Endothelial cell of umbilical vein (primary cell): ENCODE measurements at regions not wholly inside any gene's neighbourhood (a gene's known extent, or its start where the extent isn't known, plus 50 kb on each side); places are given as distances from the start of the nearest gene placed in this dataset.
A peak's percentile ranks its signal among the peaks of the same experiment; 100 is the strongest.

Source experiments
- BruUV-seq: library from RNA; stranded (reverse); fragments of 400-500 nt; replicated peaks from 2 replicates; lab custom pipeline; 2021; lab: Mats Ljungman, UMichigan
- CTCF ChIA-PET: fragments of 300-600, 350-600 bp; sonication (Branson Sonifier 250); formaldehyde crosslinking; loops from one replicate; lab custom pipeline; 2021; ENCODE audit warnings: antibody characterized with exemption, inconsistent platforms; lab: Charles Lee
- POLR2A ChIA-PET: fragments of 300-600, 350-600 bp; sonication (Branson Sonifier 250); formaldehyde crosslinking; loops from one replicate; lab custom pipeline; 2021; ENCODE audit warnings: antibody characterized with exemption, inconsistent platforms; lab: Charles Lee
- DNase-seq: peaks from one replicate; pipeline ENCODE4 v3.0.0-alpha.2; 2011; ENCODE audit warnings: low read depth, low spot score
- FAIRE-seq: peaks from 2 replicates; lab custom pipeline; 2011; peaks lifted over from hg19 to GRCh38; lab: Jason Lieb, UNC
- H2AFZ ChIP-seq: 2 replicates; pipeline ENCODE4 v1.6.0; 2012; ENCODE audit warnings: low read depth, low read length, control low read depth, inconsistent platforms
- H3K27ac ChIP-seq: 2 replicates; pipeline ENCODE4 v1.5.1; 2011; ENCODE audit warnings: low read depth, mild to moderate bottlenecking, control low read depth, low read length, moderate library complexity; ENCODE audit not compliant: insufficient read depth
- H3K27me3 ChIP-seq, 2 experiments: 2 replicates each; pipeline versions ENCODE4 v1.6.0 to v1.6.1; 2011; ENCODE audit warnings: low read length in 2 of 2, mixed read lengths in 1 of 2; ENCODE audit not compliant: control insufficient read depth in 2 of 2, insufficient read depth in 2 of 2
- H3K36me3 ChIP-seq, 2 experiments: 2 replicates in 1 of 2; 3 replicates in 1 of 2; pipeline ENCODE4 v1.5.1; 2011; ENCODE audit warnings: low read length in 2 of 2, mild to moderate bottlenecking in 1 of 2, moderate library complexity in 1 of 2; ENCODE audit not compliant: control insufficient read depth in 2 of 2, insufficient read depth in 2 of 2; ENCODE audit errors: extremely low read depth in 1 of 2
- H3K4me1 ChIP-seq: 3 replicates; pipeline ENCODE4 v1.5.1; 2011; ENCODE audit warnings: mild to moderate bottlenecking, low read length; ENCODE audit not compliant: control insufficient read depth, insufficient read depth; ENCODE audit errors: extremely low read depth
- H3K4me2 ChIP-seq: 2 replicates; pipeline ENCODE4 v1.6.1; 2011; ENCODE audit warnings: low read length, control low read depth, mixed read lengths; ENCODE audit not compliant: insufficient read depth
- H3K4me3 ChIP-seq, 3 experiments: fragments of 200-600 bp in 1 of 3; sonication (generic), shearing (Covaris generic) in 1 of 3; replicated peaks in 1 of 3; 2 replicates each; pipeline ENCODE4 v1.5.1; 2011 to 2016; ENCODE audit warnings: control low read depth in 3 of 3, low read length in 3 of 3, mild to moderate bottlenecking in 2 of 3, inconsistent platforms in 1 of 3, low read depth in 1 of 3, moderate library complexity in 1 of 3; ENCODE audit not compliant: insufficient read depth in 1 of 3
- H3K79me2 ChIP-seq: 2 replicates; pipeline ENCODE4 v1.6.0; 2012; ENCODE audit warnings: low read length, inconsistent platforms; ENCODE audit not compliant: control insufficient read depth, insufficient read depth
- H3K9ac ChIP-seq: replicated peaks from 2 replicates; pipeline ENCODE3; 2011; ENCODE audit warnings: low read length, control low read depth; ENCODE audit not compliant: insufficient read depth; ENCODE audit errors: extremely low read depth
- H3K9me1 ChIP-seq: replicated peaks from 3 replicates; pipeline ENCODE4 v1.6.0; 2011; ENCODE audit warnings: mild to moderate bottlenecking, low read length; ENCODE audit not compliant: control insufficient read depth, insufficient read depth; ENCODE audit errors: extremely low read depth
- H3K9me3 ChIP-seq: replicated peaks from 2 replicates; pipeline ENCODE4 v1.5.1; 2012; ENCODE audit warnings: low read length, inconsistent platforms; ENCODE audit not compliant: control insufficient read depth, insufficient read depth
- H4K20me1 ChIP-seq: replicated peaks from 2 replicates; pipeline ENCODE3; 2011; ENCODE audit warnings: mild to moderate bottlenecking, low read length; ENCODE audit not compliant: control insufficient read depth, insufficient read depth; ENCODE audit errors: extremely low read depth
- CTCF ChIP-seq, 2 donors: IDR thresholded peaks; 1 replicate in 1 of 2; 2 replicates in 1 of 2; pipeline ENCODE4 v1.5.1; 2011; ENCODE audit warnings: low read length in 2 of 2, mild to moderate bottlenecking in 2 of 2, moderate library complexity in 2 of 2, control low read depth in 1 of 2, inconsistent platforms in 1 of 2, low read depth in 1 of 2; ENCODE audit not compliant: insufficient read depth in 1 of 2; ENCODE audit errors: extremely low read depth in 1 of 2
- EZH2 ChIP-seq: IDR thresholded peaks from 2 replicates; pipeline ENCODE4 v1.6.1; 2012; ENCODE audit warnings: borderline replicate concordance, low read depth, mild to moderate bottlenecking, moderate library complexity, low read length, inconsistent platforms; ENCODE audit not compliant: severe bottlenecking
- FOS ChIP-seq: IDR thresholded peaks from 2 replicates; pipeline ENCODE4 v1.6.1; 2011; ENCODE audit warnings: mild to moderate bottlenecking, low read length, moderate library complexity, borderline replicate concordance; ENCODE audit not compliant: insufficient read depth
- GATA2 ChIP-seq: IDR thresholded peaks from 2 replicates; pipeline ENCODE4 v1.7.0; 2011; ENCODE audit warnings: low read depth, mild to moderate bottlenecking, moderate library complexity, mixed read lengths, low read length; ENCODE audit not compliant: insufficient read length, insufficient read depth
- JUN ChIP-seq: IDR thresholded peaks from 2 replicates; pipeline ENCODE4 v1.6.1; 2011; ENCODE audit warnings: borderline replicate concordance, low read depth; ENCODE audit not compliant: insufficient read length, insufficient read depth
- MAX ChIP-seq: IDR thresholded peaks from 2 replicates; pipeline ENCODE4 v1.6.1; 2011; ENCODE audit not compliant: insufficient read depth, insufficient read length
- MYC ChIP-seq: IDR thresholded peaks from one replicate; pipeline ENCODE4 v1.6.1; 2011; ENCODE audit warnings: mild to moderate bottlenecking, low read depth, low read length
- POLR2A ChIP-seq: IDR thresholded peaks from 2 replicates; pipeline ENCODE4 v1.6.1; 2012; ENCODE audit warnings: low read depth, mild to moderate bottlenecking, control low read depth, low read length
- POLR2AphosphoS5 ChIP-seq: IDR thresholded peaks from 2 replicates; pipeline ENCODE4 v1.6.1; 2012; ENCODE audit warnings: low read depth, mild to moderate bottlenecking, control low read depth, low read length, moderate library complexity; ENCODE audit not compliant: insufficient read depth
- dilution Hi-C: fragments of 300-500 bp; cut with MboI; formaldehyde crosslinking; loops from one replicate; pipeline ENCODE4 v1.15.0; 2019; ENCODE audit warnings: low sequenced_read_pairs; ENCODE audit not compliant: extremely low pct_ligation_motif_present
- intact Hi-C: fragments of 100-400 bp; cut with micrococcal nuclease; formaldehyde crosslinking; loops from one replicate; pipeline ENCODE4 v1.10.0; 2022

- POLR2A ChIA-PET: no interaction called here
- TF ChIP-seq CTCF (IDR thresholded peaks at IDR 0.05; ENCODE audit: extremely low read depth in 1 of 2, insufficient read depth in 1 of 2, low read depth in 1 of 2, low read length in 2 of 2) (peak in 1 of 2 donors; percentile 18), POLR2A (no peak)
- H3K9me1 ChIP-seq: no peaks in the 10 kb centered on the region
Observed at GRCh38 chr3:137692803-137693431, 71.2 kb upstream of the SOX14 start.

GRCh38 chr3:137693791-137694190 lies 70.3 kb upstream of the SOX14 start:
- intact Hi-C loops: loop anchor here (2.0 kb wide), 1 partner anchor 661 kb away; no protein-coding TSS in a partner anchor
- no peak for FAIRE-seq

More at GRCh38 chr3:137692803-137693431, 71.2 kb upstream of the SOX14 start:
- dilution Hi-C loops: no loop called here
- DNase-seq (no peak), FAIRE-seq (no peak)
- H3K27ac ChIP-seq: no peak overlapping the region
- no peaks in the 10 kb centered on the region for H3K4me1 ChIP-seq
- H3K9ac ChIP-seq: no peak overlapping the region
- H3K79me2 ChIP-seq: no peaks in the 10 kb centered on the region
- no peak overlapping the region for H2AFZ ChIP-seq
- H3K36me3 ChIP-seq: no peaks in the 10 kb centered on the region
- no peaks in the 10 kb centered on the region for H3K9me3 ChIP-seq
- intact Hi-C loops: loop anchor here (2.0 kb wide), 1 partner anchor 660 kb away; no protein-coding TSS in a partner anchor
- H3K4me2 ChIP-seq: no peak overlapping the region
- BruUV-seq: no TSS peak
- CTCF ChIA-PET: no interaction called here
- no peaks in the 10 kb centered on the region for H3K27me3 ChIP-seq
- H3K4me3 ChIP-seq: no peak overlapping the region
- no peaks in the 10 kb centered on the region for H4K20me1 ChIP-seq

More at GRCh38 chr3:137693791-137694190, 70.3 kb upstream of the SOX14 start:
- Histone ChIP-seq H3K4me3 (no peak overlapping the region), H3K27me3 (no peaks in the 10 kb centered on the region), H3K9ac (no peak overlapping the region), H3K9me3 (no peaks in the 10 kb centered on the region), H3K27ac (no peak overlapping the region), H3K79me2 (no peaks in the 10 kb centered on the region), H3K4me1 (no peaks in the 10 kb centered on the region), H3K4me2 (no peak overlapping the region), H4K20me1 (no peaks in the 10 kb centered on the region), H2AFZ (no peak overlapping the region), H3K36me3 (no peaks in the 10 kb centered on the region), H3K9me1 (no peaks in the 10 kb centered on the region)
- no TSS peak for BruUV-seq
- ChIA-PET POLR2A (no interaction called here), CTCF (no interaction called here)
- no peak for DNase-seq
- dilution Hi-C loops: no loop called here
- TF ChIP-seq GATA2 (no peak), JUN (no peak), EZH2 (no peak), FOS (no peak), MAX (no peak), CTCF (IDR thresholded peaks at IDR 0.05; ENCODE audit: extremely low read depth in 1 of 2, insufficient read depth in 1 of 2, low read depth in 1 of 2, low read length in 2 of 2) (no peak), POLR2AphosphoS5 (no peak), POLR2A (no peak), MYC (no peak)
